ENCODE measurements at regions not wholly inside any gene's neighbourhood (a gene's known extent, or its start where the extent isn't known, plus 50 kb on each side); places are given as distances from the start of the nearest gene placed in this dataset.

DNA sequence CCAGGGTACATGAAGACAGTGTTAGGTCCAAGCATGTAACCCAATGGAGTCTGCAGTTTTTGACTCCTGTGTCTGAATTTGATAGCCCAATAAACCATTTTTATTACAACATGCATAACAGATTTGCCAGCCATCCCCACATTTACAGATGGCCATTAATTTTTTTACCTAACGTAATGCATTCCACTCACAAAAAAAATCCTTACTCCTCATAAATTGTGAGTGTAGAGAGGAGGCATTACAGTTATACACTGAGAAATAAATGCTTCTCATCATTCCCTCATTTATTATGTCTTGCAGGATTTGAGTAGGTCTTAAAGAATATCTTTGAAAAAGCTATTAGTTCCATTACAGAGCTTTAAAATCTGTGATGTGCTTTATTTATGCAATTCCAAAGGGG is 193.8 kb downstream of the CMPK2 start:
- no peak overlapping the region for H3K27ac Mint-ChIP-seq
- TF ChIP-seq, protein P1, sequence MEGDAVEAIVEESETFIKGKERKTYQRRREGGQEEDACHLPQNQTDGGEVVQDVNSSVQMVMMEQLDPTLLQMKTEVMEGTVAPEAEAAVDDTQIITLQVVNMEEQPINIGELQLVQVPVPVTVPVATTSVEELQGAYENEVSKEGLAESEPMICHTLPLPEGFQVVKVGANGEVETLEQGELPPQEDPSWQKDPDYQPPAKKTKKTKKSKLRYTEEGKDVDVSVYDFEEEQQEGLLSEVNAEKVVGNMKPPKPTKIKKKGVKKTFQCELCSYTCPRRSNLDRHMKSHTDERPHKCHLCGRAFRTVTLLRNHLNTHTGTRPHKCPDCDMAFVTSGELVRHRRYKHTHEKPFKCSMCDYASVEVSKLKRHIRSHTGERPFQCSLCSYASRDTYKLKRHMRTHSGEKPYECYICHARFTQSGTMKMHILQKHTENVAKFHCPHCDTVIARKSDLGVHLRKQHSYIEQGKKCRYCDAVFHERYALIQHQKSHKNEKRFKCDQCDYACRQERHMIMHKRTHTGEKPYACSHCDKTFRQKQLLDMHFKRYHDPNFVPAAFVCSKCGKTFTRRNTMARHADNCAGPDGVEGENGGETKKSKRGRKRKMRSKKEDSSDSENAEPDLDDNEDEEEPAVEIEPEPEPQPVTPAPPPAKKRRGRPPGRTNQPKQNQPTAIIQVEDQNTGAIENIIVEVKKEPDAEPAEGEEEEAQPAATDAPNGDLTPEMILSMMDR (conservative IDR thresholded peaks at IDR 0.05): no peak

More for the DNA sequence above, 193.8 kb downstream of the CMPK2 start:
- Histone ChIP-seq H3K9me3 (ENCODE audit: control insufficient read depth, low read depth, low read length) (no peaks in the 10 kb centered on the region), H3K79me2 (ENCODE audit: insufficient read depth, low read length) (no peaks in the 10 kb centered on the region), H3K23me2 (ENCODE audit: insufficient read length, low read depth, low read length, poor library complexity, severe bottlenecking) (no peaks in the 10 kb centered on the region), H4K20me1 (ENCODE audit: control insufficient read depth, insufficient read depth, insufficient read length) (no peaks in the 10 kb centered on the region), H3K4me1 (ENCODE audit: insufficient read depth, low read length) (no peaks in the 10 kb centered on the region), H2BK15ac (ENCODE audit: low read depth, low read length) (no peak overlapping the region), H2AK5ac (ENCODE audit: insufficient read length, low read length) (no peak overlapping the region), H4K91ac (ENCODE audit: insufficient read length, low read depth, low read length) (no peak overlapping the region), H4K5ac (ENCODE audit: insufficient read length, low read depth, low read length) (no peak overlapping the region), H2AFZ (ENCODE audit: low read length) (no peak overlapping the region), H3K18ac (ENCODE audit: insufficient read length, low read depth, low read length) (no peak overlapping the region), H3K27ac (ENCODE audit: insufficient read length, low read depth, low read length) (no peak overlapping the region), H3K23ac (ENCODE audit: insufficient read length, low read depth, low read length) (no peak overlapping the region), H4K8ac (replicated peaks; ENCODE audit: insufficient read length, low read depth, low read length) (no peak overlapping the region), H3K56ac (ENCODE audit: insufficient read length, low read depth, low read length) (no peak overlapping the region), H3K27me3 (ENCODE audit: insufficient read depth, low read length) (no peaks in the 10 kb centered on the region), H3K4me2 (ENCODE audit: insufficient read depth, insufficient read length, low read length) (no peak overlapping the region), H2BK20ac (ENCODE audit: low read depth, low read length, poor library complexity, severe bottlenecking) (no peak overlapping the region), H2BK120ac (ENCODE audit: low read depth, low read length, poor library complexity, severe bottlenecking) (no peak overlapping the region), H3K79me1 (ENCODE audit: insufficient read depth, low read depth, low read length, poor library complexity, severe bottlenecking) (no peaks in the 10 kb centered on the region), H3K4ac (ENCODE audit: low read depth, low read length) (no peak overlapping the region), H3K14ac (ENCODE audit: insufficient read depth, low read length) (no peak overlapping the region), H2BK5ac (ENCODE audit: insufficient read length, low read length) (no peak overlapping the region), H3T11ph (ENCODE audit: low read length) (no peak overlapping the region), H2BK12ac (ENCODE audit: insufficient read length, low read depth, low read length) (no peak overlapping the region), H3K9ac (ENCODE audit: extremely low read depth, insufficient read length, low read length) (no peak overlapping the region)
- peaks cover 4% of the 10 kb centered on the region for H3K27me3 Mint-ChIP-seq (ENCODE audit: low read depth)
- DNase-seq: no peak
- WGBS (ENCODE audit: extremely low coverage, insufficient read length, low lambda C conversion rate): no CpG with 5 or more reads among the region's 1 CpG
- H3K4me3 Mint-ChIP-seq: no peak overlapping the region
- H3K36me3 Mint-ChIP-seq (ENCODE audit: insufficient read depth in 1 of 3, low read depth in 3 of 3): no peaks in the 10 kb centered on the region
- peaks cover 0 to 2% of the 10 kb centered on the region in 2 experiments; a peak in 1 of 4 replicates for H3K4me1 Mint-ChIP-seq
- no peaks in the 10 kb centered on the region for H3K9me3 Mint-ChIP-seq

Data from H9 (cell line).